Amygdala (tissue), 56 donors: ENCODE measurements at regions not wholly inside any gene's neighbourhood (a gene's known extent, or its start where the extent isn't known, plus 50 kb on each side); places are given as distances from the start of the nearest gene placed in this dataset.
"Not testable (repeated sequence)": the region's sequence is repeated elsewhere in the genome, so short reads cannot be mapped to it uniquely, and the experiment has no call there.

Experiments
- DNase-seq, 56 donors: peaks; one replicate each; lab custom pipeline; 2025; lab: John Stamatoyannopoulos, UW

- DNase-seq = no peak
Observed at GRCh38 chr15:20348291-20348899, 193.2 kb downstream of the GOLGA6L6 start.

DNA sequence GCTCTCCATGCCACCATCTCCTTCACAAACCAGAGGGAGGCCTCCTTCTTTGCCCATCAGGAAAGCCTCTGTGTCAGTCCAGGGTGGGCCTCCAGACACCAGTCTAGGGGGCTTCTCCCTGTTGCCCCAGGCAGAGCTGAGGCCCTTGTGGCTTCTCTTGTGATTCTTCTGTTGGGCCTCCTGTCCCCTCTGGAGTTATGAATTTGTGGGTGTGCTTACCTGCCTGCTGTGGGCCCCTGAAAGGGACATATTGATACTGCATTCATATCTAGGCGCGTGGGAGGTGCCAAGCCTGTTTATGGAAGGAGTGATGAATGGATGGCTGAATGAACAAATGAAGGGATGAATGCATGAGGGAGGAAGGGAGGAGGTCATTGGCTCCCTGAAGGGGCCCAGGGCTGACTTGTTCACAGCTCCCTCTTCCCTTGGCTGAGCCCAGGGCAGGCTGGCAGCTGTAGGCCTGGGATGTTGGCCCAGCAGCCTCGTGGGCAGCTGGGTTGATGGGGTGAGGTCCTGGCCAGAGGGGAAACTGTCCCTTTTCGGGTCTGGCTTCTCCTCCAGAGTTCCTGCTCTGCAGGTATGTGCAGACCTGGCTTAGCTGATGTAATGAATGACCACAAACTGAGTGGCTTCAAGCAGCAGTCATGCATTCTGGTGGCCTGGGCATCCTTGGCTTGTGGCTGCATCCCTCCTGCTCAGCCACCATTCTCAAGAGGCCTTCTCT, 195.4 kb downstream of the GOLGA6L6 start:
- DNase-seq = no peak

GRCh38 chr15:20345401-20345958, 196.1 kb downstream of the GOLGA6L6 start:
- DNase-seq = no peak

DNA sequence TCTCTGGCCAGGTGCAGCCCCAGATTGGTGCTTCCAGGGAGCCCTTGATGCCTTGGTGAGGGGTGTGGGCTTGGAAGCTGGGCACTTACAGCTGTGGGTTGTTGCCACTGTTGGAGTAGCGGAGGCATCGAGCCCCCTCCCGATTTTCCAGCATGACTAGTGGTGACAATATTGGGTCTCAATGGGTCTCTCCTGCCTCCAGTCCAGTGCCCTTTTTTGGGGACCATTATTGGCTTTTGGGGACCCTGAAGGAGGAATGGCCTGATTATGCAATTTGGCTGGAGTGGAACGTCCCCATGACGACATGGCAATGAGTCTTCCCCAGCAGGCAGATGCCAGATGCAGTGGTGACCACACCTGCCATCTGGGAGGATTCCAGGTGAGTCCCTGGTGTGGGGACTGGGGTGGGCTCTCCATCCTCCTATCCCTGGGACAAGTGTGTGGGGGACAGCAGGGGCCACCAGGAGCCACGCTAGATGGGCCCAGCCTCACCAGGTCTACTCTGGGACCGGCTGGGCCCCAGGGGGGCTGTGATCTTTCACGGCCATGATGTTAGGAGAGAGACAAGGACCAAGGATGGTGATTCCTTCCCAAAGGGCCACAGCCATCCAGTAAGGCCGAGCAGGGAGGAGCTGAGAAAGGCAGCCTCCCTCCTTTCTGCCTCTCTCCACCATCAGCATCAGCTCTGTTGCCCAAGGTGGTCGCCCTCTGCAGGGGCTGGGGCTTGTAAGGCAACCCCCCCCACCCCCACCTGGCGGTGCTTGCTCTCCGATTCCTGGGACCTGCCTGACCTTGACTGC, 196.8 kb downstream of the GOLGA6L6 start:
- DNase-seq = no peak

DNA sequence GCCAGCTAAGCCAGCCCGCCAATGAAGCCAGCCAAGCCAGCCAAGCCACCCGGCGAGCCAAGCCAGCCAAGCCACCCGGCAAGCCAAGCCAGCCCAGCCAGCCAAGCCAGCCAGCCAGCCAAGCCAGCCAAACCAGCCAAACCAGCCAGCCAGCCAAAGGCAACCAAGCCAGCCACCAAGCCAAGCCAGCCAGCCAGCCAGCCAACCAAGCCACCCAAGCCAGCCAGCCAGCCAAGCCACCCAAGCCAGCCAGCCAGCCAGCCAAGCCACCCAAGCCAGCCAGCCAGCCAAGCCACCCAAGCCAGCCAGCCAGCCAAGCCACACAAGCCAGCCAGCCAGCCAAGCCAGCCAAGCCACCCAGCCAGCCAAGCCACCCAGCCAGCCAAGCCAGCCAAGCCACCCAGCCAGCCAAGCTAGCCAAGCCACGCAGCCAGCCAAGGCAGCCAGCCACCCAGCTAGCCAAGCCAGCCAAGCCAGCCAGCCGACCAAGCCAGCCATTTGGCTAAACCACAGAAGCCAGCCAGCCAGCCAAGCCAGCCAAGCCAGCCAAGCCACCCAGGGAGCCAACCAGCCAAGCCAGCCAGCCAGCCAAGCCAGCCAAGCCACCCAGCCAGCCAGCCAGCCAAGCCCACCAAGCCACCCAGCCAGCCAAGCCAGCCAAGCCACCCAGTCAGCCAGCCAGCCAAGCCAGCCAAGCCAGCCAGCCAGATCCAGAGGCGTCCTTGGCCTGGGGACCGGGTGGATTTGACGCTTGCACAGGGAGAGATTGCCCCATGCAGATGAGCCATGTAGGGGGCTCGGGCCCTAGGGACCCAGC, 198.0 kb downstream of the GOLGA6L6 start:
- not testable (repeated sequence) for DNase-seq

DNA sequence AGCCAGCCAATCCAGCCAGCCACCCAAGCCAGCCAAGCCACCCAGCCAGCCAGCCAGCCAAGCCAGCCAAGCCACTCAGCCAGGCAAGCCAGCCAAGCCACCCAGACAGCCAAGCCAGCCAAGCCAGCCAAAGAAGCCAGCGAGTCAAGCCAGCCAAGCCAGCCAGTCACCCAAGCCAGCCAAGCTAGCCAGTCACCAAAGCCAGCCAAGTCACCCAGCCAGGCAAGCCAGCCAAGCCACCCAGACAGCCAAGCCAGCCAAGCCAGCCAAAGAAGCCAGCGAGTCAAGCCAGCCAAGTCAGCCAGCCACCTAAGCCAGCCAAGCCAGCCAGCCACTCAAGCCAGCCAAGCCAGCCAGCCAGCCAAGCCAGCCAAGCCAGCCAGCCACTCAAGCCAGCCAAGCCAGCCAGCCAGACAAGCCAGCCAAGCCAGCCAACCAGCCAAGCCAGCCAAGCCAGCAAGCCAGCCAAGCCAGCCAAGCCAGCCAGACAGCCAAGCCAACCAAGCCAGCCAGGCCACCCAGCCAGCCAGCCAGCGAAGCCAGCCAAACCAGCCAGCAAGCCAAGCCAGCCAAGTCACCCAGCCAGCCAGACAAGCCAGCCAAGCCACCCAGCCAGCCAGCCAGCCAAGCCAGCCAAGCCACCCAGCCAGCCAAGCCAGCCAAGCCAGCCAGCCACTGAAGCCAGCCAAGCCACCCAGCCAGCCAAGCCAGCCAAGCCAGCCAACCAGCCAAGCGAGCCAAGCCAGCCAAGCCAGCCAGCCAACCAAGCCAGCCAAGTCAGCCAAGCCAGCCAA, 198.8 kb downstream of the GOLGA6L6 start:
- DNase-seq = not testable (repeated sequence)

DNA sequence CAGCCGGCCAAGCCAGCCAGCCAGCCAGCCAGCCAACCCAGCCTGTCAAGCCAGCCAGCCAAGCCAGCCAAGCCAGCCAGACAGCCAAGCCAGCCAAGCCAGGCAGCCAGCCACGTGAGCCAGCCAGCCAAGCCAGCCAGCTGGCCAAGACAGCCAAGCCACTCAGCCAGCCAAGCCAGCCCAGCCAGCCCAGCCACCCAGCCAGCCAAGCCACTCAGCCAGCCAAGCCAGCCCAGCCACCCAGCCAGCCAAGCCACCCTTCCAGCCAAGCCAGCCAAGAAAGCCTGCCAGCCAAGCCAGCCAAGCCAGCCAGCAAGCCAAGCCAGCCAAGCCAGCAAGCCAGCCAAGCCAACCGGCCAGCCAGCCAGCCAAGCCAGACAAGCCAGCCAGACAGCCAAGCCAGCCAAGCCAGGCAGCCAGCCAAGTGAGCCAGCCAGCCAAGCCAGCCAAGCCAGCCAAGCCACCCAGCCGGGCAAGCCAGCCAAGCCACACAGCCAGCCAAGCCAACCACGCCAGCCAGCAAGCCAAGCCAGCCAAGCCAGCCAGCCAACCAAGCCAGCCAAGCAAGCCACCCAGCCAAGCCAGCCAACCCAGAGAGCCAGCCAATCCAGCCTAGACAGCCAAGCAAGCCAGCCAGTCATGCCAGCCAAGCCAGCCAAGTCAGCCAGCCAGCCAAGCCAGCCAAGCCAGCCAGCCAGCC, 199.5 kb downstream of the GOLGA6L6 start:
- no peak for DNase-seq

DNA sequence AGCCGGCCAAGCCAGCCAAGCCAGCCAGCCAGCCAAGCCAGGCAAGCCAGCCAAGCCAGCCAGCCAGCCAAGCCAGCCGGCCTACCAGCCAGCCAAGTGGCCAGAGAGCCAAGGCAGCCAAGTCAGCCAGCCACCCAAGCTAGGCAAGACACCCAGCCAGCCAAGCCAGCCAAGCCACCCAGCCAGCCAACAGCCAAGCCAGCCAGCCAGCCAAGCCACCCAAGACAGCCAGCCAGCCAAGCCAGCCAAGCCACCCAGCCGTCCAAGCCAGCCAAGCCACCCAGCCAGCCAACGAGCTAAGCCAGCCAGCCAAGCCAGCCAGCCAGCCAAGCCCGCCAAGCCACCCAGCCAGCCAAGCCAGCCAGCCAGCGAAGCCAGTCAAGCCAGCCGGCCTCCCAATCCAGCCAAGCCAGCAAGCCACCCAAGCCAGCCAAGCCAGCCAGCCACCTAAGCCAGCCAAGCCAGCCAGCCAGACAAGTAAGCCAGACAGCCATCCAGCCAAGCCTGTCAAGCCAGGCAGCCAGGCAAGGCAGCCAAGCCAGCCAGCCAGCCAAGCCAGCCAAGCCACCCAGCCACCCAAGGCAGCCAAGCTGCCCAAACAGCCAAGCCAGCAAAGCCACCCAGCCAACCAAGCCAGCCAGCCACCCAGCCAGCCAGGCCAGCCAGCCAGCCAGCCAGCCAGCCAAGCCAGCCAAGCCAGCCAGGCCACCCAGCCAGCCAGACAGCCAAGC, 200.5 kb downstream of the GOLGA6L6 start:
- DNase-seq = no peak

- DNase-seq = no peak
Observed at GRCh38 chr15:20340331-20340811, 201.2 kb downstream of the GOLGA6L6 start.

GRCh38 chr15:20339086-20339791, 202.4 kb downstream of the GOLGA6L6 start:
- DNase-seq = not testable (repeated sequence)

DNA sequence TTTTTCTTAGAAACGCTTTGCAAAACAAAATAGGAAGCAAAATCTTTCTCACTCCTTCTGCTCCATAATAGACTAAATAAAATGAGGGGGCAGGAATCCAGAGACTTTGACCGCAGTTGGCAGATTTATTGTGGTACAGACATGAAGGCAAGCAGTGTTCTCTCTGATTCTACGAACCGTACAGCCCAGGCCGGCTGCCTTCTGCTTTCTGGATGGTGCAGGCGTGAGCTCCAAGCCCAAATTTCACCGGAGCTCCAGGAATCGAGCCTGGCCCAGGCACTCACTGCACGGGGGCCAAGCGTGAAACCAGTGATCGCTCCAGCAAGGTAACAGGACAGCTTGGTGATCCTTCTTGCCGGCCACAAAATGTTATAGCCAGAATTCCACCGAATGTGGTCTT, 202.9 kb downstream of the GOLGA6L6 start:
- not testable (repeated sequence) for DNase-seq

- not testable (repeated sequence) for DNase-seq
Observed at GRCh38 chr15:20337238-20337637, 204.4 kb downstream of the GOLGA6L6 start.

DNA sequence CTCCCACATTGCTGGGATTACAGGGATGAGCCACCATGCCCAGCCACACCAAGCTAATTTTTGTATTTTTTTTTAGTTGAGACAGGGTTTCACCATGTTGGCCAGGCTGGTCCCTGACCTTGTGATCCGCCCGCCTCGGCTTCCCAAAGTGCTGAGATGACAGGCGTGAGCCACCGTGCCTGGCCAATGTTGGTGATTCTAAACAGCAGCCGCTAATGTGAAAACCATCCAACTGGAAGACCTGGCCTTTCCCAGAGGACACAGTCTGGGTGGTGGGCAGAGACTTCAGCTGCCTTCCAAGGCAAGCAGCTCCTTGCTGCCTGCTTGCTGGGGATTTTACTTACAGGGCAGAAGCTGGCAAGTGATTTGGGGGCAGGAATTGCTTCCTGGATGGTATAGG, 207.1 kb downstream of the GOLGA6L6 start:
- DNase-seq = not testable (repeated sequence)

- not testable (repeated sequence) for DNase-seq
Observed at GRCh38 chr15:20325751-20326150, 215.8 kb downstream of the GOLGA6L6 start.

DNA sequence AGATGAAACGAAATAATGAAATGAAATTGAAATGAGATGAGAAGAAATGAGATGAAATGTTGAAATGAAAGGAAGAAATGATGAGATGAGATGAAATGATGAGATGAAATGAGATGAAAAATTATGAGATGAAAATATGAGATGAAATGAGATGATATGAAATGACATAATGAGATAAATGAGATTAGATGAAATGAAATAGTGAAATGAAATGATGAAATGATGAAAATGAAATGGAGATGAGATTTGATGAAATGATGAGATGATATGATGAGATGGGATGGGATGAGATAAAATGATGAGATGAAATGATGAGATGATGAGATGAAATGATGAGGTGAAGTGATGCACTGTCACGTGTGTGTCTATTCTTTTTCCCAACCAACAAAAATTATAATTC, 224.5 kb downstream of the GOLGA6L6 start:
- not testable (repeated sequence) for DNase-seq

GRCh38 chr15:20311014-20311680, 230.5 kb downstream of the GOLGA6L6 start:
- DNase-seq = not testable (repeated sequence)

- DNase-seq = no peak
Observed at GRCh38 chr15:20310603-20311002, 231.0 kb downstream of the GOLGA6L6 start.
